NOMO-1 (cell line): ENCODE measurements at regions not wholly inside any gene's neighbourhood (a gene's known extent, or its start where the extent isn't known, plus 50 kb on each side); places are given as distances from the start of the nearest gene placed in this dataset.

Experiments
- DNase-seq, 2 experiments: peaks; one replicate each; lab custom pipeline; 2025; ENCODE audit not compliant: unreplicated experiment in 2 of 2; lab: John Stamatoyannopoulos, UW

- DNase-seq = no peak
Observed at GRCh38 chr12:47412601-47413236, 293.1 kb downstream of the RPAP3 start.

GRCh38 chr12:47411966-47412365 is 293.9 kb downstream of the RPAP3 start:
- no peak for DNase-seq

GRCh38 chr12:47410862-47411261 is 295.0 kb downstream of the RPAP3 start:
- no peak for DNase-seq

GRCh38 chr12:47410383-47410782 is 295.4 kb downstream of the RPAP3 start:
- DNase-seq = no peak

GRCh38 chr12:47409310-47409987 is 296.4 kb downstream of the RPAP3 start:
- no peak for DNase-seq

- peak in 1 of 2 experiments; percentile 61 for DNase-seq
Observed at GRCh38 chr12:47408171-47408871, 297.5 kb downstream of the RPAP3 start.

- DNase-seq = no peak
Observed at GRCh38 chr12:47407463-47408129, 298.2 kb downstream of the RPAP3 start.

GRCh38 chr12:47403681-47404080 is 302.1 kb downstream of the RPAP3 start:
- no peak for DNase-seq

- peak; percentile 47 to 73 for DNase-seq
Observed at GRCh38 chr12:47401196-47401595, 304.6 kb downstream of the RPAP3 start.

- DNase-seq = no peak
Observed at GRCh38 chr12:47400266-47400665, 305.6 kb downstream of the RPAP3 start.

GRCh38 chr12:47397664-47398281 is 308.1 kb downstream of the RPAP3 start:
- peak in 1 of 2 experiments; percentile 2 for DNase-seq

- no peak for DNase-seq
Observed at GRCh38 chr12:47396902-47397663, 308.7 kb downstream of the RPAP3 start.

GRCh38 chr12:47394070-47394469 is 311.8 kb downstream of the RPAP3 start:
- no peak for DNase-seq

GRCh38 chr12:47393403-47393790 is 312.4 kb downstream of the RPAP3 start:
- no peak for DNase-seq

GRCh38 chr12:47391566-47391965 is 311.8 kb upstream of the AMIGO2 start:
- no peak for DNase-seq

GRCh38 chr12:47388712-47389111 is 309.0 kb upstream of the AMIGO2 start:
- DNase-seq = no peak

GRCh38 chr12:47387994-47388393 is 308.2 kb upstream of the AMIGO2 start:
- DNase-seq = no peak

- DNase-seq = no peak
Observed at GRCh38 chr12:47385653-47386052, 305.9 kb upstream of the AMIGO2 start.

- no peak for DNase-seq
Observed at GRCh38 chr12:47383942-47384341, 304.2 kb upstream of the AMIGO2 start.

- no peak for DNase-seq
Observed at GRCh38 chr12:47382305-47382704, 302.5 kb upstream of the AMIGO2 start.
